GM19463 (cell line): ENCODE measurements at regions not wholly inside any gene's neighbourhood (a gene's known extent, or its start where the extent isn't known, plus 50 kb on each side); places are given as distances from the start of the nearest gene placed in this dataset.

Source experiments
- ATAC-seq: cut with Tn5 transposase; IDR thresholded peaks from one replicate; pipeline ENCODE4 v1.9.1; 2021; ENCODE audit warnings: mild to moderate bottlenecking, moderate library complexity; ENCODE audit not compliant: unreplicated experiment

GRCh38 chr5:123756318-123756665 is 244.3 kb downstream of the CSNK1G3 start:
- ATAC-seq = no peak

GRCh38 chr5:123755653-123756317 is 243.8 kb downstream of the CSNK1G3 start:
- no peak for ATAC-seq

- ATAC-seq = no peak
Measured at GRCh38 chr5:123754908-123755307, 242.9 kb downstream of the CSNK1G3 start.

GRCh38 chr5:123753937-123754891 is 242.2 kb downstream of the CSNK1G3 start:
- ATAC-seq = no peak

GRCh38 chr5:123753180-123753936 is 241.4 kb downstream of the CSNK1G3 start:
- ATAC-seq = no peak

GRCh38 chr5:123752552-123753179 is 240.7 kb downstream of the CSNK1G3 start:
- ATAC-seq = no peak

- ATAC-seq = no peak
Measured at GRCh38 chr5:123751670-123752069, 239.7 kb downstream of the CSNK1G3 start.

- no peak for ATAC-seq
Measured at GRCh38 chr5:123748239-123748638, 236.3 kb downstream of the CSNK1G3 start.

GRCh38 chr5:123746683-123747360 is 234.8 kb downstream of the CSNK1G3 start:
- ATAC-seq = no peak

- ATAC-seq = no peak
Measured at GRCh38 chr5:123743990-123744583, 232.1 kb downstream of the CSNK1G3 start.

- no peak for ATAC-seq
Measured at GRCh38 chr5:123735384-123735783, 223.4 kb downstream of the CSNK1G3 start.

GRCh38 chr5:123732257-123732656 is 220.3 kb downstream of the CSNK1G3 start:
- ATAC-seq = no peak

GRCh38 chr5:123722451-123722850 is 210.5 kb downstream of the CSNK1G3 start:
- ATAC-seq = no peak

GRCh38 chr5:123721675-123722276 is 209.8 kb downstream of the CSNK1G3 start:
- ATAC-seq = no peak

GRCh38 chr5:123720955-123721354 is 209.0 kb downstream of the CSNK1G3 start:
- ATAC-seq = no peak

- ATAC-seq = no peak
Measured at GRCh38 chr5:123720339-123720738, 208.4 kb downstream of the CSNK1G3 start.

GRCh38 chr5:123719004-123719403 is 207.0 kb downstream of the CSNK1G3 start:
- ATAC-seq = no peak

GRCh38 chr5:123718238-123718637 is 206.3 kb downstream of the CSNK1G3 start:
- ATAC-seq = no peak

- no peak for ATAC-seq
Measured at GRCh38 chr5:123717139-123717538, 205.2 kb downstream of the CSNK1G3 start.

GRCh38 chr5:123710031-123710430 is 198.1 kb downstream of the CSNK1G3 start:
- no peak for ATAC-seq
